Activated B cell treated with CpG ODN at 0.5 μM for 24 hours (primary cell): ENCODE measurements at regions not wholly inside any gene's neighbourhood (a gene's known extent, or its start where the extent isn't known, plus 50 kb on each side); places are given as distances from the start of the nearest gene placed in this dataset.

Experiments used
- ATAC-seq: fragments of 200-7000 bp; cut with Tn5 transposase; one replicate; pipeline ENCODE4 v1.10.0; 2021; ENCODE audit warnings: low read depth, mild to moderate bottlenecking, moderate library complexity
- CTCF ChIA-PET: fragments of 350-600 bp; sonication (Branson Sonifier 250); formaldehyde crosslinking; loops from one replicate; lab custom pipeline; 2021; ENCODE audit warnings: antibody characterized with exemption; lab: Charles Lee
- POLR2A ChIA-PET: fragments of 350-600 bp; sonication (Branson Sonifier 250); formaldehyde crosslinking; loops from one replicate; lab custom pipeline; 2021; ENCODE audit warnings: antibody characterized with exemption; lab: Charles Lee
- DNase-seq: peaks from one replicate; pipeline ENCODE4 v3.0.0; 2022
- H3K27ac Mint-ChIP-seq: one replicate; pipeline ENCODE4 v1.8.0; 2020; ENCODE audit warnings: mixed read lengths
- H3K27me3 Mint-ChIP-seq: one replicate; pipeline ENCODE4 v1.8.0; 2021; ENCODE audit warnings: mixed read lengths
- H3K36me3 Mint-ChIP-seq: one replicate; pipeline ENCODE4 v1.8.0; 2021; ENCODE audit warnings: low read depth, mixed read lengths
- H3K4me1 Mint-ChIP-seq: one replicate; pipeline ENCODE4 v1.8.0; 2021; ENCODE audit warnings: mixed read lengths
- H3K4me3 Mint-ChIP-seq: one replicate; pipeline ENCODE4 v1.8.0; 2020; ENCODE audit warnings: mild to moderate bottlenecking, mixed read lengths
- H3K9me3 Mint-ChIP-seq: one replicate; pipeline ENCODE4 v1.8.0; 2020; ENCODE audit warnings: mixed read lengths
- intact Hi-C: fragments of 100-400 bp; cut with micrococcal nuclease; formaldehyde crosslinking; loops from one replicate; pipeline ENCODE4 v1.15.1; 2024
- TF ChIP-seq, protein P1 (sequence below): fragments of 200-600 bp; IDR thresholded peaks from one replicate; pipeline ENCODE4 v1.8.0; 2022; ENCODE audit warnings: antibody characterized with exemption, mild to moderate bottlenecking

DNA sequence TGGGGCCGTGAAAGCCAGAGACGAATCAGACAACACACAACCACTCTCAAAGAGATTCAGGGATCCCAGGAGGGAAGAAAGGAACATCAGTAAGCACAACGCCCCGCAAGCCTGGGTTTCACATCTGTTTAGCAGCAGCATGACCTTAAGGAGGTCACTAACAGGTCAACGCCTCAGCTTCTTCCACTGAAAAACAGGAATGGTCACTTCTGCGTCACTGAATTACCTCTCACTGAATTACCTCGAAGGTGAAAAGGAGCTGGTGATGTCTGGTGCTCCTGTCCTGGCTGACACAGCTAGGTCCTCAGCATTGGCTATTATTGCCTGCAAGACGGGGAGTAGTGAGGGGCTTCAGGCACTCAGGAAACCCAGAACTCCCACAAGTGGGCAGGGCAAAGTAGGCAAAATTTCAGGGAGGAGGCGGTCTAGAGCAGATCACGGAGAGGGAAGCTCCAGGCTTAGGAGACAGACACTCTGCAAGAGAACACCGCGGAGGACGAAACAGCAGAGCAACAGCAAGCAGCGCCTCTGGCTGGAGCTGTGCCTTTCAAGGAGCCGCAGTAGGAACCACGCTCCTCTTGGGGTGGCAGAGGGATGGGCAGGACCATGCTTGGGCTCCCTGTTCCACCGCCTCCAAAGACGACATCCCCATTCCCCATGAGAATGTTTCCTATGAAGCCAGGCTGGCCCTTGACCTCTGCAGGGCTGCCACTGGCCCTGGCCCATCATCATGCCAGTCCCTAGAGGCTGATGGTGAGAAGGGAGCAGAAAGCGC is 108.4 kb downstream of the SINHCAF start:
- TF ChIP-seq, protein P1, sequence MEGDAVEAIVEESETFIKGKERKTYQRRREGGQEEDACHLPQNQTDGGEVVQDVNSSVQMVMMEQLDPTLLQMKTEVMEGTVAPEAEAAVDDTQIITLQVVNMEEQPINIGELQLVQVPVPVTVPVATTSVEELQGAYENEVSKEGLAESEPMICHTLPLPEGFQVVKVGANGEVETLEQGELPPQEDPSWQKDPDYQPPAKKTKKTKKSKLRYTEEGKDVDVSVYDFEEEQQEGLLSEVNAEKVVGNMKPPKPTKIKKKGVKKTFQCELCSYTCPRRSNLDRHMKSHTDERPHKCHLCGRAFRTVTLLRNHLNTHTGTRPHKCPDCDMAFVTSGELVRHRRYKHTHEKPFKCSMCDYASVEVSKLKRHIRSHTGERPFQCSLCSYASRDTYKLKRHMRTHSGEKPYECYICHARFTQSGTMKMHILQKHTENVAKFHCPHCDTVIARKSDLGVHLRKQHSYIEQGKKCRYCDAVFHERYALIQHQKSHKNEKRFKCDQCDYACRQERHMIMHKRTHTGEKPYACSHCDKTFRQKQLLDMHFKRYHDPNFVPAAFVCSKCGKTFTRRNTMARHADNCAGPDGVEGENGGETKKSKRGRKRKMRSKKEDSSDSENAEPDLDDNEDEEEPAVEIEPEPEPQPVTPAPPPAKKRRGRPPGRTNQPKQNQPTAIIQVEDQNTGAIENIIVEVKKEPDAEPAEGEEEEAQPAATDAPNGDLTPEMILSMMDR, result no peak
- H3K4me3 Mint-ChIP-seq, result no peak overlapping the region
- no peaks in the 10 kb centered on the region for H3K36me3 Mint-ChIP-seq
- ChIA-PET CTCF (no interaction called here), POLR2A (no interaction called here)
- no peaks in the 10 kb centered on the region for H3K9me3 Mint-ChIP-seq
- intact Hi-C loops, result no loop called here
- no peak overlapping the region for H3K27ac Mint-ChIP-seq
- DNase-seq (no peak), ATAC-seq (no peak)
- H3K4me1 Mint-ChIP-seq, result no peaks in the 10 kb centered on the region
- H3K27me3 Mint-ChIP-seq, result peaks cover 19% of the 10 kb centered on the region

DNA sequence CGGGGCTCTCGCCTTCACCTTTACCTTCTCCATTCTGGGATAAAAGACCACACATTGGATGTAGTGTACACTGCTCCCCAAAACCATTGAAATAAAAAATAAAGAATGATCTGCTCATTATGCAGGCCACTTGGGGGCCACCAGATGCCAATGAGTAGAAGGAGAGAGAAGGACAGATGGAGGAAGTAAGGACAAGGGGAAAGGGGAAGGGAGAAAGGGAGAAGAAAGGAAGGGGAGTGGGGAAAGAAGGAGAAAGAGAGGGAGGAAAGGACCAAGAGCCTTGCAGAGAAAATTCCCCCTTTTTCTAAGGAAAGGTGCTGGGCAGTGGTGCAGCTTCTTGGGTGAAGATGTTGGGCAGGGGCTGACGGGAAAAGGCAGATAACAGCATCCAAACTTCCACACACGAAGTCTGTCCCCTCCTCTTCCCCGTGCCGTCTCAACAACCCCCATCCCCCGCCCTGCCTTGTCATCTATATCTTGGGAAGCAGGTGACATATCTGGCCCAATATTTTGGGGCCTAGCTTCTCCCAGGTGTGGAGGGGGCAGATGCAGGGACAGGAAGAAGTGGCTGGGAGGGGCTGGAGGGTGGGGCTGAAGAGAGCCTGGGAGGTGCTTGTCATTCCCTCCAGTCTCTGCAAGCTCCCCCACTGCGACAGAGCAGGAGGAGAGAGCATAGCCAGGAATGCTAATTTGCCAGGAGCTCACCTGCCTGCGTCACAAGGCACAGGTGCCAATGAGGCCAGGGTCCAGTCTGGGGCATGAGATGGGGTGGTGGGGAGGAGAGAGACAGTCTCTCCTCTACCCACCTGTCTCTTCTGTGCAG is 107.5 kb downstream of the SINHCAF start:
- CTCF ChIA-PET, result no interaction called here
- no peak for DNase-seq
- TF ChIP-seq, protein P1, result no peak
- H3K27ac Mint-ChIP-seq, result no peak overlapping the region
- no peaks in the 10 kb centered on the region for H3K9me3 Mint-ChIP-seq
- POLR2A ChIA-PET, result no interaction called here
- ATAC-seq, result no peak
- no peak overlapping the region for H3K4me3 Mint-ChIP-seq
- H3K36me3 Mint-ChIP-seq, result no peaks in the 10 kb centered on the region
- H3K4me1 Mint-ChIP-seq, result no peaks in the 10 kb centered on the region
- intact Hi-C loops, result no loop called here
- H3K27me3 Mint-ChIP-seq, result peaks cover 19% of the 10 kb centered on the region

DNA sequence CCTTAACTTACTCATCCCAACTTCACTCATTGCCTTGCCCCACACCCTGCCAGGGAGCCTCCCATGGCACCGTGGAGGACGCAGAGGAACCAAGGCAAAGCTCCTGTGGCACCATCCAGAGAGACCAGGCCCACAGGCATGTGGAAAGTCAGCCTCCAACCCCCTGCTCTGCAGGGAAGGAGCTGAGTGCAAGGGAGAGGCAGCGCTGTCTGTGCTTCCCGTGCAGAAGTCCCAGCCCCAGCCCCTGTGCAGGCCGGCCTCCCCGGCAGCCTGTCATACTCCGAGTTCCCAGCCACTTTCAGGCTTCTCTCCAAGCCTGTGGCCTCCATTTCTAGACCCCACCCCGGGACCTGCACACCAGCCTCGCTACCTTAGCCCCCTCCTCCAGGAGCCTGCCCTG is 106.4 kb downstream of the SINHCAF start:
- Mint-ChIP-seq H3K4me3 (no peak overlapping the region), H3K36me3 (no peaks in the 10 kb centered on the region), H3K27ac (no peak overlapping the region), H3K27me3 (peaks cover 19% of the 10 kb centered on the region), H3K9me3 (no peaks in the 10 kb centered on the region), H3K4me1 (no peaks in the 10 kb centered on the region)
- ATAC-seq, result no peak
- POLR2A ChIA-PET, result no interaction called here
- no peak for DNase-seq
- CTCF ChIA-PET, result no interaction called here
- intact Hi-C loops, result no loop called here
- TF ChIP-seq, protein P1, result no peak

DNA sequence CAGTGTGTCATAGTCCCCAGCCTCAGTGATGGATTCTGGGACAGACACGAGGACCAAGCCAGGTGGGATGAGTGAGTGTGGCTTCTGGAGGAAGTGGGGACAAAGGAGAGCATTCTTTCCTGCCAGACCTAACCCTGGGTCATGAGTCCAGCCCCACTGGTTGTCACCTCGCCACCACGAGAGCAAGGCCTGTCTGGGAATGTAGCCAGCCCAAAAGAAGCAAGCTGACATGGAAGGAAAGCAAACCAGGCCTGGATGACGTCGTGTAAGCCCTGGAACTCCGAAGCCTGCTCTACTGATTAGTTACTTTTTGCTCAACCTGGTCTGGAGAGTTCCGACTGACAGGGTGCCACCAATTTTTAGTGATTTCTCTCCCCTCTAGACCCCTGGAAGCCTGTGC is 105.9 kb downstream of the SINHCAF start:
- Mint-ChIP-seq H3K4me3 (no peak overlapping the region), H3K9me3 (no peaks in the 10 kb centered on the region), H3K27ac (no peak overlapping the region), H3K4me1 (no peaks in the 10 kb centered on the region), H3K36me3 (no peaks in the 10 kb centered on the region), H3K27me3 (peaks cover 19% of the 10 kb centered on the region)
- ChIA-PET POLR2A (no interaction called here), CTCF (no interaction called here)
- DNase-seq (no peak), ATAC-seq (no peak)
- TF ChIP-seq, protein P1, result no peak
- intact Hi-C loops, result no loop called here
